ENCODE measurements at regions not wholly inside any gene's neighbourhood (a gene's known extent, or its start where the extent isn't known, plus 50 kb on each side); places are given as distances from the start of the nearest gene placed in this dataset.

DNA sequence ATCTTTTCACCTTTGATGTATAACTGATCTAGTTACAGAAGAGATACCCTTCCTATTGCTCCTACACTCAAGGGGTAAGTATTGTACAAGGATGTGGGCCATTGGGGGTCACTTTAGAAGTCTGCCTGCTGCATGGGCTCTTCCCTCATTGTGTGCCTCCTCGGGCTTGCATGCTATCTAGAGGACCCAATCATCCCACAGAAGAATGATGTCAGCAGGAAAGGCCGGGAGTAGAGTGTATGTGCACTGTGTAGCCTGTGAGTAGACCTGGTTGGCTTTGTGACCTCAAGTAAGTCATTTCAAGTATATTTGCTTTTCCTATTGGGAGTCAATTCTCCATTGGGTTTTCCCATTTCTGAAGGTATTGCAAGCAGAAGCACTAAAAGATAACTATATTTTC, 129.5 kb upstream of the TRIB2 start:
- no peak for DNase-seq (ENCODE audit: low read depth)
- Histone ChIP-seq H3K27me3 (replicated peaks; ENCODE audit: control insufficient read depth, insufficient read depth, low read length) (no peaks in the 10 kb centered on the region), H3K9me3 (ENCODE audit: control insufficient read depth, low read length) (no peaks in the 10 kb centered on the region), H3K9ac (ENCODE audit: low read length) (no peak overlapping the region), H3K36me3 (ENCODE audit: control insufficient read depth, insufficient read depth, low read length, severe bottlenecking) (no peaks in the 10 kb centered on the region), H3K4me3 (ENCODE audit: low read length) (no peak overlapping the region), H3K4me1 (ENCODE audit: control insufficient read depth, insufficient read depth, low read length) (peaks cover 10% of the 10 kb centered on the region)

GRCh38 chr2:12587729-12588522, 128.8 kb upstream of the TRIB2 start:
- H3K9me3 ChIP-seq (ENCODE audit: control insufficient read depth, low read length): no peaks in the 10 kb centered on the region
- H3K9ac ChIP-seq (ENCODE audit: low read length): peak overlapping the region; percentile 28
- H3K4me1 ChIP-seq (ENCODE audit: control insufficient read depth, insufficient read depth, low read length): peaks cover 10% of the 10 kb centered on the region
- H3K27me3 ChIP-seq (replicated peaks; ENCODE audit: control insufficient read depth, insufficient read depth, low read length): no peaks in the 10 kb centered on the region
- H3K4me3 ChIP-seq (ENCODE audit: low read length): peak overlapping the region; percentile 33
- DNase-seq (ENCODE audit: low read depth): peak; percentile 92
- H3K36me3 ChIP-seq (ENCODE audit: control insufficient read depth, insufficient read depth, low read length, severe bottlenecking): no peaks in the 10 kb centered on the region

DNA sequence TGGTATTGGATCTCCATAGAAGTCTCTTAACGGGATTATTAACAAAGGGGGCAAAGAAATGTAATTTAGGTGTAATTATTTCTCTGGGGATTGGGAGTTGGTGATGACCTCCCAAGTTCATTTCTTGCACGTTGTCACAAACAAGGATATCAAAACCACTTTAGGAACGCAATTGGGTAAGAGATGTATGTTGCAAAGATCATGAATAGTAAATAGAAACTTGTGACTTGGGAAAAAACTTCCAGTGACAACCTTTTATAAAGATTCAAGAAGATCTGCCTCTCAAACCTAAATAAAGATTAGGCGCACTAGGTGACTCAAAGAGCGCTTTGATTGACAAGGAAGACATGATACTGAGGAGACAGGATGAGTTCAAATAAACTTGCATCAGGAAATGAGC, 127.8 kb upstream of the TRIB2 start:
- Histone ChIP-seq H3K36me3 (ENCODE audit: control insufficient read depth, insufficient read depth, low read length, severe bottlenecking) (no peaks in the 10 kb centered on the region), H3K4me1 (ENCODE audit: control insufficient read depth, insufficient read depth, low read length) (peaks cover 10% of the 10 kb centered on the region), H3K27me3 (replicated peaks; ENCODE audit: control insufficient read depth, insufficient read depth, low read length) (no peaks in the 10 kb centered on the region), H3K9me3 (ENCODE audit: control insufficient read depth, low read length) (no peaks in the 10 kb centered on the region), H3K4me3 (ENCODE audit: low read length) (no peak overlapping the region), H3K9ac (ENCODE audit: low read length) (no peak overlapping the region)
- DNase-seq (ENCODE audit: low read depth): no peak

- Histone ChIP-seq H3K36me3 (ENCODE audit: control insufficient read depth, insufficient read depth, low read length, severe bottlenecking) (no peaks in the 10 kb centered on the region), H3K27me3 (replicated peaks; ENCODE audit: control insufficient read depth, insufficient read depth, low read length) (no peaks in the 10 kb centered on the region), H3K9me3 (ENCODE audit: control insufficient read depth, low read length) (no peaks in the 10 kb centered on the region), H3K4me1 (ENCODE audit: control insufficient read depth, insufficient read depth, low read length) (peaks cover 10% of the 10 kb centered on the region), H3K9ac (ENCODE audit: low read length) (no peak overlapping the region), H3K4me3 (ENCODE audit: low read length) (no peak overlapping the region)
- DNase-seq (ENCODE audit: low read depth): no peak
These were observed 126.9 kb upstream of the TRIB2 start for GRCh38 chr2:12589802-12590320.

DNA sequence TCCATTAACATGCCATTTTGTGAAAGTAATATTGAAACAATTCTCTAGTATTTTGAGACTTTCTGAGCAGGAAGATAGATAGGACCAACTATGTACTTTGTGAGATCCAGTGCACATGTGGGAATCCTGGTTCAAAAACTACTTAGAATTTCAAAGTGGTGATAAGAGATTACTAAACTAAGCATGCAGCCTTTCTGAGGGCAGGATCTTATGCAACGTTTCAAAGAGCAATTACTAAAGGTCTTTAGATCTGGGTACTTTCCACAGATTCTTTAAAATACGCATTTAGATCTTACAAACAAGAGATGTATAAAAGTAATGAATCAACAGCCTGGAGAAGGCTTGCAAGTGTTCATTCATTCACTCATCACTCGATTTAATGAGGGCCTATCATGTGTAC, 124.4 kb upstream of the TRIB2 start:
- no peak for DNase-seq (ENCODE audit: low read depth)
- Histone ChIP-seq H3K9ac (ENCODE audit: low read length) (no peak overlapping the region), H3K4me3 (ENCODE audit: low read length) (no peak overlapping the region), H3K27me3 (replicated peaks; ENCODE audit: control insufficient read depth, insufficient read depth, low read length) (no peaks in the 10 kb centered on the region), H3K9me3 (ENCODE audit: control insufficient read depth, low read length) (no peaks in the 10 kb centered on the region), H3K36me3 (ENCODE audit: control insufficient read depth, insufficient read depth, low read length, severe bottlenecking) (no peaks in the 10 kb centered on the region), H3K4me1 (ENCODE audit: control insufficient read depth, insufficient read depth, low read length) (peaks cover 10% of the 10 kb centered on the region)

- Histone ChIP-seq H3K9me3 (ENCODE audit: control insufficient read depth, low read length) (no peaks in the 10 kb centered on the region), H3K9ac (ENCODE audit: low read length) (no peak overlapping the region), H3K36me3 (ENCODE audit: control insufficient read depth, insufficient read depth, low read length, severe bottlenecking) (no peaks in the 10 kb centered on the region), H3K4me1 (ENCODE audit: control insufficient read depth, insufficient read depth, low read length) (no peaks in the 10 kb centered on the region), H3K27me3 (replicated peaks; ENCODE audit: control insufficient read depth, insufficient read depth, low read length) (no peaks in the 10 kb centered on the region), H3K4me3 (ENCODE audit: low read length) (no peak overlapping the region)
- no peak for DNase-seq (ENCODE audit: low read depth)
These were observed 122.1 kb upstream of the TRIB2 start for GRCh38 chr2:12594590-12594989.

DNA sequence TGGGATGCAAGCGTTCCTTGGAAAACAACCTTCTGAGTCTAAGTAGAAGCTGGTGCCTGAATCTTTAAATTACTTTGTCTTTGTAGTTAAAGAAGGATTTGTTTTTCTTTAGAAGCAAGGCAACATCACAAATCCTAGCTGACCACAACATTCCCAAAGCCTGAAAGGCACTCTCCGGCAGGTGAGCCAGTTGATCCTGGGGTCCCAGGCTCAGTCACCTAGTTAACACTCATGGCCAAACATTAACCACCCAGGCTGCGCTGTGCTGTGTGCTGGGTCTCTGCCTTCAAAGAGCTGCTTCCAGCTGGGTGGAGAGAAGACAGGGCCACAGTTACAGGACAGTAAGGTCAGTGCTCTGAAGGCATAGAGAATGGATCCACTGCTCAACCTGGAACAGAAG, 120.0 kb upstream of the TRIB2 start:
- DNase-seq (ENCODE audit: low read depth): no peak
- H3K4me1 ChIP-seq (ENCODE audit: control insufficient read depth, insufficient read depth, low read length): no peaks in the 10 kb centered on the region
- no peaks in the 10 kb centered on the region for H3K27me3 ChIP-seq (replicated peaks; ENCODE audit: control insufficient read depth, insufficient read depth, low read length)
- H3K9me3 ChIP-seq (ENCODE audit: control insufficient read depth, low read length): no peaks in the 10 kb centered on the region
- no peaks in the 10 kb centered on the region for H3K36me3 ChIP-seq (ENCODE audit: control insufficient read depth, insufficient read depth, low read length, severe bottlenecking)
- H3K9ac ChIP-seq (ENCODE audit: low read length): no peak overlapping the region
- H3K4me3 ChIP-seq (ENCODE audit: low read length): no peak overlapping the region

GRCh38 chr2:12597610-12598009, 119.1 kb upstream of the TRIB2 start:
- no peak overlapping the region for H3K9ac ChIP-seq (ENCODE audit: low read length)
- no peaks in the 10 kb centered on the region for H3K36me3 ChIP-seq (ENCODE audit: control insufficient read depth, insufficient read depth, low read length, severe bottlenecking)
- H3K27me3 ChIP-seq (replicated peaks; ENCODE audit: control insufficient read depth, insufficient read depth, low read length): no peaks in the 10 kb centered on the region
- no peaks in the 10 kb centered on the region for H3K4me1 ChIP-seq (ENCODE audit: control insufficient read depth, insufficient read depth, low read length)
- H3K9me3 ChIP-seq (ENCODE audit: control insufficient read depth, low read length): no peaks in the 10 kb centered on the region
- no peak overlapping the region for H3K4me3 ChIP-seq (ENCODE audit: low read length)
- DNase-seq (ENCODE audit: low read depth): no peak

DNA sequence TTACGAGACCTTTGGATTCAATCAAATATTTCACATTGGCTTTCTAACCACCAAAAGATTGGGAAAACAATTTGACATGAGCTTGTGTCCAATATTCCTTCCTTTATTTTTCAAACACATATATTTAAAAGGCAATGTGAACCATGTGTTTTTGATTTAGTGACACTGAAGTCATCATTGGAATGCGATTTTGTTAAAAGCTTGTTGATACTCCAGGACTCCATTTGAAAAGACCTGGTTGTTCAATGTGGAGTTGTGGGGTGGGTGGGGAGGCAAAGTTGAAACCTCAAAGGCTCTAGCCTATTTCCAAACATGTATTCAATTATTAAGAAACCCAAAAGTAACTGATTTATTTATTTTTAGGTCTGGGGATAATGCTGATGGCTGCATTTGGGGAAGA, 114.1 kb upstream of the TRIB2 start:
- DNase-seq (ENCODE audit: low read depth): peak; percentile 65
- H3K4me3 ChIP-seq (ENCODE audit: low read length): no peak overlapping the region
- H3K9me3 ChIP-seq (ENCODE audit: control insufficient read depth, low read length): no peaks in the 10 kb centered on the region
- H3K27me3 ChIP-seq (replicated peaks; ENCODE audit: control insufficient read depth, insufficient read depth, low read length): no peaks in the 10 kb centered on the region
- peaks cover 7% of the 10 kb centered on the region for H3K4me1 ChIP-seq (ENCODE audit: control insufficient read depth, insufficient read depth, low read length)
- H3K9ac ChIP-seq (ENCODE audit: low read length): no peak overlapping the region
- H3K36me3 ChIP-seq (ENCODE audit: control insufficient read depth, insufficient read depth, low read length, severe bottlenecking): no peaks in the 10 kb centered on the region

DNA sequence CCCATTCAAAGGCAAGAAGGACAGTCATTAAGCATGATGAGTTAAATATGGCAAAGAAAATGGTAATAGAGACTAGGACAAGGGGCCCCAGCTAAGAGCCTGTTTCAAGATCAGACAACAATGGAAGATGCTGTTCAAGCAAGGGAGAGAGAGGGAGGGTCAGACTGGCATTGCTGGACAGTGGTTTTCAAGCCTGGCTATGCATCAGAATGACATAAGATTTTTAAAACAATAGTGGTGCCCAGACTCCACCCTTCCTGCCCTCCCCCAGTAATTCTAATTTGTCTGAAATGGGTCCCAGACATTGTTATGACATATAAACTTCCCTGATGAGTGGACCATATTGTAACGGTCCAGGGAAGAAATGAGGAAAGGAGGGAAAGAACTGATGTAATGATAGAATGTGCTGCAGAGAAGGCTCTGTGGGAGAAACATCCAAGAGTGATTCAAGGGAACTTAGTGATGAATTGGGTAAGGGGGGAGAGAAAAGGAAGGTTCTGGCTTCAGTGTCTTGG, 112.9 kb upstream of the TRIB2 start:
- H3K9me3 ChIP-seq (ENCODE audit: control insufficient read depth, low read length): no peaks in the 10 kb centered on the region
- no peak overlapping the region for H3K9ac ChIP-seq (ENCODE audit: low read length)
- H3K4me1 ChIP-seq (ENCODE audit: control insufficient read depth, insufficient read depth, low read length): peaks cover 7% of the 10 kb centered on the region
- H3K27me3 ChIP-seq (replicated peaks; ENCODE audit: control insufficient read depth, insufficient read depth, low read length): no peaks in the 10 kb centered on the region
- no peak overlapping the region for H3K4me3 ChIP-seq (ENCODE audit: low read length)
- H3K36me3 ChIP-seq (ENCODE audit: control insufficient read depth, insufficient read depth, low read length, severe bottlenecking): no peaks in the 10 kb centered on the region
- no peak for DNase-seq (ENCODE audit: low read depth)

DNA sequence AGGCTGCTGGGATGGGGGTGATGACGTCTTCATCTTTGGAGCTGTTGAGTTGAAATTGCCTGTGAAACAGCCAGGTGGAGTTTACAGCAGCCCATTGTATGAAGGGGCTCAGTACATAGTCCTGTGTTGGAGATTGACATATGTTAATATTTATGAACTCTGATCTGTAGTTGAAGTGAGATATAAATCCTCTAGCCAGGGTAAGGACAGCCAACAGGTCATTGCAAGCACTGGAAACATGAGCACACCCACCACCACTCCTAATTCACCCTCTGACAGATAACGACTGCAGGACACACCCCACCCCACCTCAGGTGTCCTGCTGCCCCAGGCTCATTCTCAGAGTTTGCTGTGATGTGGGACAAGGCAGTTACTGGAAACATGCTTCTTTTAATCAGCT, 112.4 kb upstream of the TRIB2 start:
- Histone ChIP-seq H3K9me3 (ENCODE audit: control insufficient read depth, low read length) (no peaks in the 10 kb centered on the region), H3K4me3 (ENCODE audit: low read length) (no peak overlapping the region), H3K4me1 (ENCODE audit: control insufficient read depth, insufficient read depth, low read length) (peaks cover 7% of the 10 kb centered on the region), H3K9ac (ENCODE audit: low read length) (no peak overlapping the region), H3K36me3 (ENCODE audit: control insufficient read depth, insufficient read depth, low read length, severe bottlenecking) (no peaks in the 10 kb centered on the region), H3K27me3 (replicated peaks; ENCODE audit: control insufficient read depth, insufficient read depth, low read length) (no peaks in the 10 kb centered on the region)
- DNase-seq (ENCODE audit: low read depth): no peak

Measured in adipocyte (in vitro differentiated cells).